ENCODE measurements at regions not wholly inside any gene's neighbourhood (a gene's known extent, or its start where the extent isn't known, plus 50 kb on each side); places are given as distances from the start of the nearest gene placed in this dataset.
A peak's percentile ranks its signal among the peaks of the same experiment; 100 is the strongest.

GRCh38 chr18:67379981-67380380, 136.5 kb downstream of the DSEL start:
- no peak for DNase-seq

DNA sequence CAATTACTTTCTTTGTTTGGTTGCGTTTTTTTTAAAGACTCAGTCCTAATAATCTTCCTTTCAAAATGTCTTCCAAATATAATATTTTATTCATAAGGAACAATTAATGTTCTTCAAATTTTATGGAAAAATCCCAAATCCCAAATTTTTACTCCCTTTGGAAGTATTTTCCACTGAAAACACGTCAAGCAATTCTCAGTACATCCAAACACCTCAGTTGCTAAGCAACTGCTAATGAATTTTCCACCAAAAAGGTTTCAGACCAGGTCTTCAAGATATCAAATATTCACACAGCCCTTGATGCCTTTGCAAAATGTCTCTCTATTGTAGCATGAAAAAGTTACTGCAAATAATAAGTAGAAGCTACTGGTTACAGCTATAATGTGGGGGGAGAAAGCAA, 140.1 kb downstream of the DSEL start:
- DNase-seq: no peak

DNA sequence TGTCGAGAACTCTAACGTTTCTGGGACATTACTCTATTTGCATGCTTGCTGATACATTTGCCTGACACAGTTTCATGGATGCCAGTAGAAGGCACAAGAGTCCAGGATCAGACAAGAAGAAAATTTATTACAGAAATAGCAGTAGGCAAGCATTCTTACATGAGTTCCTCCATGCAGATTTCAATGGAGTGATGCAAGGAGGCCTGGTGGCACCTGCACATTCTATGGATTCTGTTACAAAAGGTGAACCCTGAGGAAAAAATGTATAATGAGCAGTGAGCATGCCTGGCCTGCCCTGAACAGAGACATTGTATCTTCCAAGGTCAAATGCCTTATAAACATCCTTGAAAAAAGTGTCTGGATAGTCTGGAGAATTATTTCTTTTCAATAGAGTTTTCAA, 142.9 kb downstream of the DSEL start:
- DNase-seq: no peak

- no peak for DNase-seq
Observed at GRCh38 chr18:67367540-67367939, 149.0 kb downstream of the DSEL start.

DNA sequence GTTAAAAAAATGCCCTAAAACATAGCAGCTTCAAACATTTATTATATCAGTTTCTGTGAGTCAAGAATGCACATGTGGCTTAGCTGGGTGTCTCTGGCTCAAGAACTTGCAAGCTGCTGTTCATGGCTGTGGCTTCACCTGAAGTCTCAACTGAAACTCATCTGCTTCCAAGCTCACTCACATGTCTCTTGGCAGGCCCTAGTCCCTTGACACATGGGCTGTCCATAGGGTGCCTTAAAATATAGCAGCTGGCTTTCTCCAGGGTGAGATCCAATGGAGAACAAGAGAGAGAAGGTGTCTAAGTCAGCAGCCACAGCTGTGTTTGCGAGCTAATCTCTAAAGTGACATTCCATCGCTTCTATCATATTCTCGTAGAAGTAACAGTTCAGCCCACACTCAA, 152.8 kb downstream of the DSEL start:
- no peak for DNase-seq

GRCh38 chr18:67362906-67363305, 153.6 kb downstream of the DSEL start:
- no peak for DNase-seq

GRCh38 chr18:67359873-67360838, 156.4 kb downstream of the DSEL start:
- peak; percentile 83 for DNase-seq

DNA sequence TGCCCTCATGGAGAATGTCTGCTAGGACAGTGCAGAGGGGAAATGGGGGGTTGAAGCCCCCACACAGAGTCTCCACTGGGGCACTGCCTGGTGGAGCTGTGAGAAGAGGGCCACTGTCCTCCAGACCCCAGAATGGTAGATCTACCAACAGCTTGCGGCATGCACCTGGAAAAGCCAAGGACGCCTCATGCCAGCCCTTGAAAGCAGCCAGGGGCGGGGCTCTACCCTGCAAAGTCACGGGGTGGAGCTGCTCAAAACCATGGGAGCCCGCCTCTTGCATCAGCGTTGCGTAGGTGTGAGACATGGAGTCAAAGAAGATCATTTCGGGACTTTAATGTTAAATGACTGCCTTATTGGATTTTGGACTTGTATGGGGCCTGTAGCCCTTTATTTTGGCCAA, 157.6 kb downstream of the DSEL start:
- DNase-seq: no peak

GRCh38 chr18:67354692-67355091, 161.8 kb downstream of the DSEL start:
- DNase-seq: no peak

GRCh38 chr18:67354091-67354490, 162.4 kb downstream of the DSEL start:
- peak; percentile 62 for DNase-seq

DNA sequence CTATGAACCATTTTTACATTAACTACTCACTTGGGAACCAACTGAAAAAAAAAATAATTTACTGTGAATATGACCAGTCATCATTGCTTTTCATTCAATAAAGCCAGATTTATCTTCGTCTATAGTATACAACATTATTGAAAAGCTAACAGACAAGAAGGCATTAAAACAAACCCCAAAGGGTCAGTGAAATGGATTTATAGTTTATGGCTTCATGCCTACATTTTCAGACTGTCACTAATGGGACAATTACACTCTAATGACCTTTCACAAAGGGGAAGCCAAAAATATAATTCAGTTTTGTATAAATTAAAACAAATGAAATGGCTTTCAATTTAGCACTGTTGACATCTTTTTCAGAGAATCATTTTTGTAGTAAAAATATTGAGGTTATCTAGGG, 169.1 kb downstream of the DSEL start:
- no peak for DNase-seq

- DNase-seq: no peak
Observed at GRCh38 chr18:67342159-67342558, 174.4 kb downstream of the DSEL start.

DNA sequence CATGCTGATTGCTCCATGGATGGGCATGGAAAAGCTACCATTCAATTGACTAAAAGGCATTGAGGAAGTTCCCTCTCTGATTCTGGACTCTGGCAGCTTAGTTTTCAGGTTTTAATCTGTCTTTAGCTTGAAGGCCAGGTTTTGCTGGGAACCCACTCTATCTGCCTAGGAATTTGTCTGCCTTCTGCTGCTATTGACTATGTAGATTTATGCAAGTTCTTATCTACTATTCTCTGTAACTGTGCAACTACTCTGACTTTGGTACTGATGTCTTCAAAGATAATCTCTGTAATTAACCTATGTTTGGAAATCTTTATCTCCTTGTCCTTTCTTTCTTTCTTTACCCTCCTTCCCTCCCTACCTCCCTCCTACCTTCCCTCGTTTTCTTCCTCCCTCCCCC, 178.8 kb downstream of the DSEL start:
- no peak for DNase-seq

- no peak for DNase-seq
Observed at GRCh38 chr18:67331857-67332256, 184.7 kb downstream of the DSEL start.

DNA sequence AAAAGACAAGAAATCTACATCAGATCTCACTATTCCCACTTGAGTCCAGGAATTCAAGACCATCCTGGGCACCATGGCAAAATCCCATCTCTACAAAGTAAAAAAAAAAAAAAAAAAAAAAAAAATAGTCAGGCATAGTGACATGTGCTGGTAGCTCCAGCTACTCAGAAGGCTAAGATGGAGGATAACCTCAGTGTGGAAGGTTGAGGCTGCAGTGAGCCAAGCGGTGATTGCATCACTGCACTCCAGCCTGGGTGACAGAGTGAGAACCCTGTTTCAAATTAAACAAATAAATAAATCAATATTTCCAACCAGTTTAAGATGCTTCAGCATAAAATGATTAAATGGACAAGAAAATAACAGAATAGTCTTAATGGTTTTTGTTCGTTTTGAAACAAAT, 197.4 kb downstream of the DSEL start:
- no peak for DNase-seq

- no peak for DNase-seq
Observed at GRCh38 chr18:67318651-67319050, 197.9 kb downstream of the DSEL start.

DNA sequence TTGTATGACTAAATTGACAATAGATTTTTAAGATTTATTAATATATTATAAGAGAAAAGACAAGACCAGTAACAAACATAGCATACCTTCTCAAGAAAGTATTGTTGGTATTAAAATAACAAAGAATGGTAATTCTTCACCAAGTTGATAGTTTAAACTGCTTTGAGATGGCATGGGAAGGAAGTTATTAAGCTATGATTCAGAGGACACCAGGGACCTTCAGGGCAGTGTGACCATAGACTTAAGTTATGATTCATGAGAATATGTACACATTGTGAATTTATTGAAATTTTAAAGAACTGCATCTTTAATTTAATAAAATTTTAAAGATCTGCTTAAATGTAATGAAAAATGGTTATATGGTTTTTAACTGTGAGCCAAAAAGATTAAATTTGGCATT, 205.7 kb downstream of the DSEL start:
- DNase-seq: no peak

GRCh38 chr18:67308819-67309218, 207.7 kb downstream of the DSEL start:
- no peak for DNase-seq

DNA sequence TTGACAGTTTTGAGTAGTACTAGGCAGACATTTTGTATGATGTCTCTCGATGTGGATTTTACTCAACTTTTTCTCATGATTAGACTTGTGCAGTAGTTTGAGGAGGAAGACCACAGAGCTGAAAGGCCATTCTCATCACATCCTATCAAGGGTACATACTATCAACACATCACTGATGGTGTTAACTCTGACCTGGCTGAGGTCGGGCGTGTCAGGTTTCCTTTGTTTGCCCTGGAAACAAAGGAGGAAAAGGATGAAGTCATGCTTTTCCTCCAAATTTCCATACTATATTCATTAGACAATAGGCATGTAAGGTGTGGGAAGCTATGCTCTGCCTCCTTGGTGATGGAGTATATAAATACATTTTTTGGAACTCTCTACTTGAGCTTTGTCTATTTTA, 211.1 kb downstream of the DSEL start:
- no peak for DNase-seq

DNA sequence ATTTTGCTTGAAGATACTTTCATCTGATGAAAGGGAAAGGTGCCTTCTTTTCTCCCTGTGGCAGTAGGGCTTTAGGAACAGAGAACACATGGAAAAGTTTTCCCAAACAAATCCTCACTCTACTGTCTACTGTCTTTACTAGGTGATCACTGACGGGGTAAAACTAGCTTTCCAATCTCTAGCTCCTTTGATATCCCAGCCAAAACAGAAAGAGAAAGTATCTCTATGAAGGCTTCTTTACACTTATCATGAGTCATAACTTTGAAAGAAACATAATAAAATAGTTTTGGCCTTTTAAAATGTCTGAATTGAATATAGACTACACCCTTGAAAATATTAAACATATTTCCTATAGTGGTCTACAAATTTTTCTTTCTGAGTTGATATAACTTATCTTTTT, 214.5 kb downstream of the DSEL start:
- DNase-seq: no peak

DNA sequence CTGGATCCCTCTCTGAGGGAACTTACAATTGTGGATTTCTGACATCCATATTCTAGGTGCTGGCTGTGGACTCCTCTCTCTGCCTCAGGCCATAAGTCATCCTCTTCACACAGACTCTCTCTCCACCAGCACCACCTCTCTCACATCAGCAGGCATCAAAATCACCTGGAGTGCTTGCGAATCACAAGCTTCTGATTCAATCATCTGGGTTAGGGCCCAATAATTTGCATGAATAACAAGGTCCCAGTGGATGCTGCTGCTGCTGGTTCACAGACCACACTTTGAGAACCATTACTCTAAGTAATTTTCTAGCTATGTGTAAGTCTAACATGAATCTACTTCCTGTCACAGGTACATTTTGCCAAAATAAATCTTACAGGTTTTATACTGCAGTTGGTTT, 214.9 kb downstream of the DSEL start:
- DNase-seq: no peak

DNA sequence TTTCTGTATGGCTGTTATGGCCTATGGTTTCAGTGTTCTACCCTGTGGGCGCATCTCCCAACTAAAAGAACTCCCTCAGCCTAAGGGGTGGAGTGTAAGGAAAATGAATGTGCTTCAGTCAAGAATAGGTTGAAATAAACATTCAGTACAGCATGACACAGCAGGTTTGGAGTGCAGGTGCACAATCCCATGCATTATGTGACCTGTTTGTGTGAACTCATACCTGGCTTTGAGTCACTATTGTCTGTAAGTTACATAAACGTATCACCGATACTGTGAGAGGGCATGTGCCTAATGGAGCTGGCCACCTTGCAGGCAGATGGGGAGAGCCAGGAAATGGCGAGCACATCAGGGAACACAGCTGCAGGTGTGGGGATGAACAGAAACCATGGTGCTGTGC, 216.0 kb downstream of the DSEL start:
- no peak for DNase-seq

DNA sequence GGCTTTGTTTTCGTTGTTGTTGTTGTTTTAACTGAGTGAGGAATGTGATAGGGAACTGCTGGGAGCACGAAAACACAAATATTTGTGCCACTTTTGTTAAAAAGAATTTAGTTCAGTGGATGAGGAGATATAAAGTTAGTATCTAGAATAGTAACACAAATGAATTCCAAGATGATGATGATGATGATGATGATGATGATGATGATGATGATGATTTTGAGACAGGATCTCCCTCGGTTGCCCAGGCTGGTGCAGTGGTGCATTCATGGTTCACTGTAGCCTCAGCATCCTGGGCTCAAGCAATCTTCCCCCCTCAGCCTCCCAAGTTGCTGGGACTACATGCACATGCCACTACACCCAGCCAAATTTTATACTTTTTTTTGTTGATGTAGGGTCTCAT, 223.7 kb downstream of the DSEL start:
- no peak for DNase-seq

DNA sequence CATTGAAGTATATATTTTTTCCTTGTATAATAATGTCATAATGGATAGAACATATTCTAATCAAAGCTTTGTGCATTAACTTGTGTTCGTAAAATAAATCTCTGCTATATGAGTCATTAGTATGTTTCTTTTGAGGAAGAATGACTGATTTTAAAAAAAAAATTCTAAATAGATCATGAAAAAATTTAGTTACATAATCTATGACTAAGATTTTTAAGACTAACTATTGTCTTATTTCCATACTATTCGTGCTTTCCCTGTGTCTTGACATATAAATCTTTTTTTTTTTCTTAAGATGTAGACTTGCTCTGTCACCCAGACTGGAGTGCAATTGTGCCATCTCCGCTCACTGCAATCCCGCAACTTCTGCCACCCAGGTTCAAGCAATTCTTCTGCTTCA, 226.1 kb downstream of the DSEL start:
- no peak for DNase-seq

DNA sequence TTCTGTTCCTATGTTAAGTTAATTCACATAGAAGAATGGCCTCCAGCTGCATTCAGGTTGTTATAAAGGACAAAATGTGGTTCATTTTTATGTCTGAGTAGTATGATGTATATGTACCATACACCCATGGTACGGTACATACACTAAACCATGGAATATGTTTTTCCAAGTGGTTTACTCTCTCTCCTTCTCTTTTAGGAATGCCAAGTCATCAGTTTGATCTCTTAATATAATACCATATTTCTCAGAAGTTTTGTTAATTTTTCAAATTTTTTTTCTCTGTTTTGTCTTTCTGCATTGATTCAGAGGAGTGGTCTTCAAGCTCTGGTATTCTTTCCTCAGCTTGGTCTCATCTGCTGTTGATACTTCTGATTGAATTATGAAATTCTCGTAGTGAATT, 230.9 kb downstream of the DSEL start:
- no peak for DNase-seq
